ENCODE measurements at regions not wholly inside any gene's neighbourhood (a gene's known extent, or its start where the extent isn't known, plus 50 kb on each side); places are given as distances from the start of the nearest gene placed in this dataset.
"Not testable (repeated sequence)": the region's sequence is repeated elsewhere in the genome, so short reads cannot be mapped to it uniquely, and the experiment has no call there.

DNA sequence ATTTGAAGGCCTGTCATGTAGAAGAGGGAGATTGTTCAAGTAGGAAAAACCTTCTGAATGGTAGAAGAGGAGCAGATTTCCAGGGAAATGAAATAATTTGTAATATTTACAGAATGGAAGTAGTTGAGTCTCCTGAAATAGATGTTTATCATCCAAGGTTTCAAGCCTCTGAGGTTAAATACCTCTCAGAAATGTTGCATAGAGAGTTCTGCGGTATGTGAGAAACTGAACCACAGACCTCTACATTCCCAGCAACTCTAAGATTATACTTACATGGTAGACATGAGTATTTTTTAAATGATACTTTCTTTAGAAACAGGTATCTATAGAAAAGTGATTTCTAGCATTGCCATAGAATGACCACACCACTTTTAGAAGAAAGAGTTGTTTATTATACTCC, 379.8 kb upstream of the FANCL start:
- no peak for DNase-seq

DNA sequence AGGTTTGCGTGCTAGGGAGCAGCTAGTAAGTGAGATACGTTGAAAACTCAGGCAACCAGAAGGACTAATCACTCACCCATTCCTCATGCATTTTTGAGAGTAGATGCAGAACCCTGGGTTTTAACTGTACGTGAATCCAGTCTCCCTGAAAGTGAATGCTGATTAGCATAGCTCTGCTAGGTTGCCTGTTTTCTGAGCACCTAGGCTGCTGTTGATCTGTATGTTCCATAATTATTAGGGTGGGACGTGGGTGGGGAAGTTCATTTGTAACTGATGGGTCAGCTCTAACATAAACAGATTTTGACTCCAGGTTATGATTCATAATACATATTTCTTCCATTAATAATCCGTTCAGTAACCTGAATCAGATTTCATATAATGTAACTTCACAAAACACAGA, 379.0 kb upstream of the FANCL start:
- no peak for DNase-seq

DNA sequence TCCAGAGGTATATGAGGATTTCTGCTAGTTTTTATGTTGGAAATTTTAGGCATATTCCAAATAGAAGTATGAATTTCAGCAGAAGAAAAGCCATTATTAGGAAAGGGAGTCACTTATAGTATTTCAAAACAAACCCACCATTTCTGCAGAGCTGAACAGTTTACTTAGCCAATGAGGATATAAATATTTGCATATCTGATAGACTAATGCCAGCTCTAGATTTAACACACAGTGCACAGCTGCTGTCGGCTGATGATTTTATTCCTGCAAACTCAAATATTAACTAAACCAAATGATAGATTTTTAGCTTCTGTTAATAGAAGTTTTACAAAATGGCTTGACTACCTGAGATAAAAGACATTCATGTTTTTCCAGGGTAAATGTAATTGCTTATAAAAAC, 375.8 kb upstream of the FANCL start:
- no peak for DNase-seq

DNA sequence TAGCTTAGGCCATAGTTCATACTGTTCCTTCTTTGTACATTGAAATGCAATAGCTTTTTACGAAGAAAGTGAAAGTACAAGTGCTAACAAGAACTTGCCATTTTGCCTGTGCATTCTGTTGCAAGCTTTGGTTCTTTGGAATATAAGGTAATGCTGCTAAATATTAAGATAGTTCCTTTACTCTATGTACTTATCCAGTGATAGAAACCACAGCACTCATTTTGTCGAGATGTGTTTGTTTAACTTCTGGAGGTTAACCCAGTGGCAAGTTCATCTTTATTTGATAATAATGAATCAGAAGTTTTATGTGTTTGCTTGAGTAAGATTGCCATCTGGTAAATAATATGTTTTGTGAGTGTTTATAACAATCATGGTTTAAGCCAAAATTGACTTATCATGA, 373.1 kb upstream of the FANCL start:
- no peak for DNase-seq

DNA sequence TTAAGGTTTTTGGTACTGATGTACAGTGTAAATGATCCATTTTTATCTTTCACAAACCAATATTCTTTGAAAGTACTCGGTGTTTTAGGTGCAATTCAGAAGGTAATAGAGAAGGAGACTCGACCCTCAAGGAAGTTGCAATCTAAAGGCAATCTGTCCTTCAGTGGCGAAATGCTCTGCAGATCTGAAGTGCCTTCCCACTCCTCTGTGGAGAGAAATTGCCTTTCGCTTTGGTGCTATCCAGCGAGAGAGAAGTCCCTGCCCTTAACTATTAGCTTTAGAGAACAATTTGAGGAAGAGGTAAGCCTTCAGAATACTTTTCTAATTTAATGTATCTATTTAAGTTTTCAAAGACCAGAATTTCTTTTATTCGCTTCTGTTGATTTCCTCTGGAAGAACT, 371.8 kb upstream of the FANCL start:
- no peak for DNase-seq

DNA sequence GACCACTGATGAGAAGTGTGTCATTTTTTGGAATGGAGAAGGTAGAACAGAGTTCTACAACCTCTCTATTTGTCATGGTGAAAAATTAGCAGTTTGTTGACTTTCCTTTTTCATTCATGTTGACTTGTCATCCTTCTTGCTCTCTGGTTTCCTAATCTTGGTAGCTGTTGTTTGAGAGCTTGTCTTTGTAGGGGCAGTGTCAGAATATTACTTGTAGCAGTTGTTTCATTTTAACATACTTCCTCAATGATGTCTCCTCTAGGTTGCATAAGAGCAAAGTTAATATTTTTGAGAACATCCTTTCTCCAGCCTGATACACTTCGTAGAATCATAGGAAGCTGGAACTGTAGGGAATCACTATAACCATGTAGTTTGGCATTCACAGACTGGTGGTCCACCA, 368.2 kb upstream of the FANCL start:
- DNase-seq: no peak

DNA sequence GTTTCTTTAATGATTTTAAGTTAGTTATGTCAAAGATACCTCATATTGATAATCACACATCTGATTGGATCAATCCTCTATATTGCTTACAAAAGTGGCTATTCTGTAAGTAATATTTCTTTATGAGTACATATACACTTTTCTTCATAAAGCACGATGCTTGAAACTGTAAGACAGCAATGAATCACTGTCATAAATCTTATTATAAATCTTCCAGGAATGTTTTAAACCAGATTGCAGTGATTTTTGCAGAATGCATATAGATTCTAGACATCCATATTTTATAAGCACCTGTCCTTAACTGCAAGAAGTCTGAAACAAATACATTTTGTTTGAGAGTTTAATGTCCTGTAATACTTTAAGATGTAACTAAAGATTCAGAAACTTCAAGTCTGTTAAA, 367.0 kb upstream of the FANCL start:
- DNase-seq: no peak

DNA sequence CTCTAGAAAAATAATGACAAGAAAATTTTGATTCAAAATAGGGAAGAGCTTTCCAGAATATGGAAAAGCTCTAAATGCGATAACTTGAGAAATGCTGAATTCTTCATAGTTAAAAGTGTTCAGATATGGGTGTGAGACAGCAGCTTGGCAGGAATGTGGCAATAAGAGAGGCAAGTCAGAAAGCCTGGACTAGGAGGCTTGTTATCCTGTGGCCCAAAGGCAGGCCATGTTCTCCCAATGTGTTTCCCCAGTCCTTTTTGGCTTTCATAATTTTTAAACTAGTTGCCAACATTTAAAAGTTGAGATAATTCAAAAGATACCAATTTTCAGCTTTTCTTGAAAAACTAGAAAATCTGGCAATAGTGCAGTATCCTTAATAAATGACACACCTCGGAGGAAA, 366.3 kb upstream of the FANCL start:
- DNase-seq: no peak

DNA sequence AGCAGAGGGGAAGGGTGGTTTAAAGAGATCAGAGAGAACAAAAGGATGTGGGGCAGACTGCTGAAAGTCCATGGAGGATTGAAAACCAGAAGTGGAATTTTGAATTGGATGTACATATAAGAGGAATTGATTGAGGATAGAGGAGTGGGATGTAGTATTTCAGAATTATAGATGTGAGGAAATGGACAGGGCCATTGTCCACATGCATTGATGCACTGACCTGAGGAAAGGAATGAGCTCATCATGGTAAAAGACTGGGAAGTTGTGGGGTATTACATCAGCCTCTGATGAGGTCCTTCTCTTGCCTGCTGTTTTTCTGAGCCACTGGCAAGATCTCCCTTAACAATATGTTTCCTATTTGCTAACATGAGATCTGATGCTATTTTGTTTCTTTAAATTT, 365.7 kb upstream of the FANCL start:
- DNase-seq: no peak

DNA sequence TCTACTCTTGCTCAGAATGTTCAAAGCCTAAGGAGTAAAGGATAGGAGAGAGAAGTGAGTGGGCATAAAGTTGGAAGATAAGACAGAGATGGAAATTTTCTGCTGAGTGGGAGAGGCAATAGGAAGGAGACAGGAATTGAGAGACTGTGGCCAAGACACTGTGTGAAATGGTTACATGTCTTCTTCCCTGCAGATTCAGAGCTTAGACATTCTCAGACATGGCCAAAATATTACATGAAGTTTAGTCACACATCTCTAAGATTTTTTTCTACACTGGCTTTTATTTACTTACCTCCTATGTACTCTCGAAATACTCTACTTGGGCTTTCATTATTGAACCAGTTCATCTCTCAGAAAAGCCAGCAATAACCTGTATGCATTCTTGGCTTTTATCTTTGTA, 363.0 kb upstream of the FANCL start:
- no peak for DNase-seq

DNA sequence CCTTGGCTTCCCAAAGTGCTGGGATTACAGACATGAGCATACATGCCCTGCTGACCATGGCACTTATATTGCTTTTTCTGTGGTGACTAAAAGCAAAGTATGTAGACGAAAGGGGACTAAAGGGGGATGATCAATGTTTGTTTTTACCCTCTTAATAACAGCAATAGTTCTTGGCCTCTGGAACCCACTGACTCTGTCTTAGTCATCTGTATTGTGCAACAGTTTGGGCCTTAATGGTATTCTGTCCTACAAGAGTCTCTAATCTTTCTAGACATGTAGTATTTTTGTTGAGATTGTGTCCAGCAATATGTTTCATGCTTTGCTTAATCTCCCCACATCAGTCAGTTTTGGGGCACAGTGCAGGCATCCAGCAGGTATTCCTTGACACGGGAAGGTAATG, 359.9 kb upstream of the FANCL start:
- no peak for DNase-seq

DNA sequence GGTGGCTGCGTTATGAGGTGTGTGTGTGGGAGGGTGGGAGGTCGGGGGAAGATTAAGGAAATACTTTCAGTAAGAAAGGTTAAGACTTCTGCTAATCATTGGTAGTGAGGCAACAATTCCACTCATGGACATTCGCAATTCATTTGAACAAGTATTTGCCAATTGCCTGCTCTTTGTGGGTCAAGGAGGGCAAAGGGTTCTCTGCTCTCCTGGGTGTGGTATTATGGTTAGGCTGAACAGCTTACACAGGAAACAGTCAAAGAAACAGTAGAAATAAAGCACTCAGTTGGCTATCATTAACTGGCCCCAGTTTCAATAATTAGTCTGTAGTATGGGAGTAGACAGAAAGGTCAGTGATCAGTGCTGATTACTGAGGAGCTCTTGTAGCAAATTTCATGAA, 357.0 kb upstream of the FANCL start:
- no peak for DNase-seq

DNA sequence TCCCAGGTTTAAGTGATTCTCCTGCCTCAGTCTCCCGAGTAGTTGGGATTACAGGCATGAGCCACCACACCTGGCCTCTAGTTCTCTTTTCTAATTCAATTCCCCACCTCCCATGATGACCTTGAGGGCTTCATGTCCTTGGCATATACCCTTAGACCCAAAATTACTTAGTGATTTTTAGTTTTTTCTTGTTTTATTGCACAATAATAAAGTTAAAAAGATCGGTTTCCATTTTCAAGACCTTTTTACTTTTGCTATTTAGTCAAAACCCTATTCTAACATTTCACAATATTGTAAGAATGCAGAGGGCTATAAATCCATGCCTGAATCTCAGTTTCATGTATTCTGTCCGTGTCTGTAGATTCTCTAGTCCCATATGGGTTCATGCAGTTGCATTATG, 354.6 kb upstream of the FANCL start:
- no peak for DNase-seq

DNA sequence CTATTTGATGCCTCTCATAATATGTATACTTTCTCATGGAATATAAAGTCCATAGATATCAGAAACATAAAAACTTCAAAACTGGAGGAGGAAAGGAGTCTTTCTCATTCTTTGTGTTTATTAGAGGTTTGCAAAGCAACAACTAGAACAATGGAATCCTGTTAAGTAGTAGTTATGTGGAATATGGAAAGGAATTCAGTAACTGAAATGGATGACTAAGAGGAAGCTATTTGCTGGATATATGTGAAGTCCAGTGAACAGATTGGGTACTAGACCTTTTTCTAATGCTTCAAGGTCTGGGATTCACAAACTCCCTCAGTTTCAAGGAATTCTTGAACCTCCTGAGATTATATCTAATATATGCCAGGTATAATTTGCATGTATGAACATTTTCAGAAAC, 353.6 kb upstream of the FANCL start:
- no peak for DNase-seq

DNA sequence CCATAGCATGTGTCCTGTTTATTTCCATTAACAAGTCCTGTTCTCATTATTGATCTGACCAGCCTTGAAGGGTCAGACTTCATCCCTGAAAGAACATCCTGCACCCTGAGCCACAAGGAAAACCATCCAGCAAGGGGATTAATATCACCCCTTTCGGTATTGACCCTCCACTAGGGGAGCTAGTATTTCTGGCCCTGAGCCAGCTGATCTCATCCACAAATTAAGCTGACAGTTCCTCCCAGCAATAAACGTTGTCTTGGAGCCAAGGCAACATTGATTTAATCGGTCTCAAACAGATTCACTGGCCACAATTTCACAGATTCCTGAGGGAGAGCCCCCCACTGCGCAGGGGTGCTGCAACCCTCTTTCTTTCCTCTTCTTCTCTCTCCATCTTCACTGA, 353.1 kb upstream of the FANCL start:
- DNase-seq: no peak

DNA sequence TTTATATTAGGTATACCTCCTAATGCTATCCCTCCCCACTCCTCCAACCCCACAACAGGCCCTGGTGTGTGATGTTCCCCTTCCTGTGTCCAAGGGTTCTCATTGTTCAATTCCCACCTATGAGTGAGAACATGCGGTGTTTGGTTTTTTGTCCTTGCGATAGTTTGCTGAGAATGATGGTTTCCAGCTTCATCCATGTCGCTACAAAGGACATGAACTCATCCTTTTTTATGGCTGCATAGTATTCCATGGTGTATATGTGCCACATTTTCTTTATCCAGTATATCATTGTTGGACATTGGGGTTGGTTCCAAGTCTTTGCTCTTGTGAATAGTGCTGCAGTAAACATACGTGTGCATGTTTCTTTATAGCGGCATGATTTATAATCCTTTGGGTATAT, 345.1 kb upstream of the FANCL start:
- DNase-seq: not testable (repeated sequence)

DNA sequence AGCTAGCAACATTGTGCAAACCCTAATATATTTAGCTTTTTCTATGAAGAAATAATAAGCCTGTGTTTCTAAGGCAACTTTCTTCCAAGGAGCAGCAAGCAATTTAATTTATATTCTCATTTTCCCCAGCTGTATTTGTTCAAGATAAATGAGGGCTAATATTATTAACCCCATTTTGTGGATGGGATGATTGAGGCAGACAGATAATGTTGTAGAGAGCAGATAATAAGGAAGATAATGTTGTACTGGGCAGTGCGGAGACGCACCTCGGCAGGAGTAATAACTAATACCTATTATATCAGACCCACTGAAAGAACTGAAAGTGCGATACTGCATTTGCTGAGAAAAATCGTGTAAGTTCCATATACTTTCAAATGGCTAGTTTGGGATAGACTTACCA, 344.1 kb upstream of the FANCL start:
- no peak for DNase-seq

DNA sequence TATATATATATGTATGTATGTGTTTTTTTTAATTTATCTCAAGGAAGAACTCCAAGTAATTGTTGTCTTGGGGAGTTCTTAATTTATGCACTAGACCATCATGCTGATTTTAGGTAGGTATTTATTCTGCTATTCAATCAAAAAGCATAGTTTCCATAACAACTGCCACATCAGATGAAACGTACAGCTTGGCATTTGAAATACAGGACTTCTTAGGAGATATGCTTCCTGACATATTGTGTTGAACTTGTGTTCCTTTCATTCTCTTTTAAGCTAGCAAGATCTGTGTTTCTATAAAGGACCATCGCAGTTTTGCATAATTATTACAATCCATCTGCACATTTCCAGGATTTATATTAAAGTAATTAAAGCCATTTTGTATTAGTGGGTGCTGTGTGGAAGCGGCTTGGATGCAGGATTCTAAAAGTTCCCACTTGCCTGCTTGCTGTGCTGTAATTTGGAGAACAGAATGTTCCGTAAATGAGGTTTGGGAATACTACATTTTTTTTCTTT, 343.5 kb upstream of the FANCL start:
- DNase-seq: no peak

DNA sequence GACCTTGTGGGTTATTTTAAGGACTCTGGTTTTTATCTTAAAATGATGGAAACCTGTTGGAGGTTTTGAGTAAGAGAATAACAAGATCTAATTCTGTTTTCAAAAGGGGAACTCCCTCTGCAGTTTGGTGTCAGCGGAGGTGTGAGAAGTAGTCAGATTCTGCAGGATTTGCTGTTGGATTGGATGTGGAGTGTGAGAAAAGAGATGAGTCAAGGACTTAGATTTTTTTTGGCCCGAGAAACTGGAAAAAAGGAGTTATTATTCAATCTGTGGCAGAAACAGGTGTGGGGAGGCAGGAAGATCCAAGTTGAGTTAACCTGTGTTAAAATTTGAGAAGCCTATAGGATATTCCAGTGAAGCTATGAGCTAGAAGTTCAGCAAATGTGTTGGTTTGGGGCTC, 337.2 kb upstream of the FANCL start:
- DNase-seq: no peak

DNA sequence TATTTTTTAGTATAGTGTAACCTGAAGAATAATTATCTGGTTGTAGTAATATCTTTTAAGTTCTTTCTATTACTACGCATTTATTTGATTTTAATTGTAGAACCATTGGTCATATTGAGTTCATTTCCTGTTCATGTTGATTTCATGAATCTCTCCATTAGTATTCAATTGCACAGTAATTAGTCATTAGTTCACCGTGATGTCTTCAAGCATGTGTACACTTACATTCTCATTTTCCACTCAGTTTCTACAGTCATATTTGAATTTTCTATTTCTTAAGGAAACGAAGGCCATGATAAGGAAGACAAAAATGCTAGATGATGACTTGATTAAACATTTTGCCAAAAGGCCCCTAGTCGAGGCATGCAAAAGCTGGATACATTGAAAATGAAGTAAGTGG, 333.7 kb upstream of the FANCL start:
- DNase-seq: no peak

DNA sequence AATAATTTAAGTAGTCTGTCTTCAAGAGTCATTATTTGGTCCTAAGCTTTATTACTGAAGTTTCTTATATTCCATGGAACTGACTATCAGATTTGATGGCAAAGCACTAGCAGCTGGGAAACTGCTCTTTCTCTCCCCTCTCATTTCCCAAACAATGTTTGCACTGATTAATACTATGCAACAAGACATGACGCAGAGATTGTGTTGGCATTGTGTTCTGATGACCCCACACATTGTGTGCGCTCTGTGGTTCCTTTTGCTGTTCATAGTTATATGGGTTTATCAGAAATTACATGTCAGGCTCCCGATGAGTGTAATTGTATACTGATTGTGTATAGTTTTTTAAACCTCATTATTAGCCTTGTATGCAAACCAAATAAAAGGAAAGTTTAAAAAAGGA, 331.6 kb upstream of the FANCL start:
- no peak for DNase-seq

DNA sequence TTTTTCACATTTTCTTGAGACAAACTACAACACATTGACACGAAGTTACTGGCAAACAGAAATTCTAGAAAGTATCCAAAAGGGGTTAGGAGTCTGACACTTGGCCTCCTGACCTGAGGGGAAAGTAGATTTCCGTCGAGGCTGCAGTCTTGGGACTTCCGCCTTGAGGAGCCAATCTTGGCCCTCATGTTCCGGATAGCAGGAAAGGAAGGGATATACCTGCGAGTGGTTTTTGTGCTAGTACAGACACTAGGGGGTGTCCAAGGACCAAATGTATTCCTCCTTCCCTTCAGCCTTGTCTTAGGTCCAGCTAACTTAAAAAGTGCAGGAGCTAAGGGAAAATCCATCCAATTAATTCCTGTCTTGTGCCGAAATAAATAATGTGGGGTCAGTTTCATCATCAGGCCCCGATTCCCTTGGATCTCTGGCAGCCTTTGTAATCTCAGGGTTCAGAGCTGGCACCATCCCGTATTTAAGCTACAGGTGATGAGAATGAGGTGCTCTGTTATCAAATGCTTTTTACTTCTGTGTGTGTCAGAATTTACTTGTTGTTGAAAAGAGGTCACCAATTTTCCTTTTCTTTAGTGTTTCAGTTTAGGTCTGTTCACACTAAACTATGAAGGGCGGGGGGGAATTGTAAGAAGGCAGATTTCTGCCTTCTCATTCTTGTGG, 330.2 kb upstream of the FANCL start:
- DNase-seq: peak; percentile 16 to 34

DNA sequence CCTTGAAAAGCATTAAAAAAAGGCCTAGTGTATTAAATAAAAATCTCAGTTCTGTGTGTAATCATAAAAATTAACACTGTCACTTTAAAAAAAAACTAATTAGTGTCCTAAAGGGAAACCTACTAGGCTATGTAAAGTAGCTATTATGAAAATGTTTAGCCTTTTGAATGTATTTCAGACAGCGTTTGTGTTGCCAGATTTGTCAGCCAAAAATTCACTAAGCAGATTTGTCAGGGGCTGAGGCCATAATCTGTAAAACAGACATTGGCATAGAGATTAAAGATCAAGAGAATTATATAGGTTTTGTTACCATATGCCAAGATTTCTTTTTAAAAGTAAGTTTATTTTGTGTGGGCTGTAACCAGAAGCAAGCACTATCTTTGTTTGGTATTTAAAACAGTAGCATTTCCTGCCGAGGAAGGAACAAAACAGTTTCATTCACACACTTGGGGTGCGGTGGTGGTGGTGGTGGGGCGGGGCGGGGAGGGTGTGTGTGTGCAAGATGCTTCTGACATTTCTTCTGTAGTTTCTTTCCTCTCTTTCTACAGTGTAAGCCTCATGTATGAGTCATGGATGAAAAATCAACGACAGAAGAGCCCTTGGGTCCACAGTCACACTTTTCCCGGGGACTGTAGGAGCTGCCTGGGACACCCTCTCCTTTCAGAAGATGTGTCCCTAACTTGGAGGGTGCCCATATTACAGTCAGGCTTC, 328.5 kb upstream of the FANCL start:
- no peak for DNase-seq

DNA sequence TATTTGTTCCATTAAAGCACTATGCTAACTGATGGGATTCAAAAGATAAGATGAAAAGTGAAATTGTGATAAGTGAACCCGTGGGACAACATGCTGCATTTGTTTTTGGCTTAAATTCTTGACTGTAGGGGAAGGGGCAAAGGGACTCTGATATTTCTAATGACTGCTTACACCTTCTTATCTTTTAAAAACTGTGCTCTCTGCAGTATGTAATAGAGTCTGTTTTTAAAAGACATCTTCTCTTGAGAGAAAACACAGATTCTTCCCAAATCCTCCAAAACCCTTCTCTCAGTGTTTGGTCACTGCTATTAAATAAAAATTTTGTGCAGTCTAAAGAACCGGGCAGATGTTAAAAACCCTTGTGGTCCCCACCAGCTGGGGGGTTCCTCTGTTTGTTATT, 327.8 kb upstream of the FANCL start:
- no peak for DNase-seq

DNA sequence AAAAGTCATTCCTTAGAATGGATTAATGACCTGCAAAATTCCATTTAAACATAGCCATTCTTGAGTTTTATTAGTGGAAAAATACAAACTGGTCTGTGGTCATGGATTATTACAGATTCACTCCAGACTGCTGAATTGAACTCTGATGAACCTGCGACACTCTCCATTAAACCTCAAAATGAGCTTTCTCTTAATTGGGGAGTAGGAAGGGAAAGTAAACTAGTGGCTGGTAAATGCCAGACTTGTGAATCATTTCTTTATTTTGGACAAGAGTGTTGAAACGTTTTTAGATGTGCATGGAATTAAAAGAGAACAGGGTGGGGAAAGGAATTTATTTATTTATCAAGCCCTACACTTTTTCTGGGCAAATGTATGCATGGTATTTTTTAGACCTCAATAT, 321.2 kb upstream of the FANCL start:
- no peak for DNase-seq
